GM23248 (cell line): ENCODE measurements at regions not wholly inside any gene's neighbourhood (a gene's known extent, or its start where the extent isn't known, plus 50 kb on each side); places are given as distances from the start of the nearest gene placed in this dataset.

Experiments
- DNase-seq: peaks from one replicate; pipeline ENCODE4 v3.0.0-alpha.2; 2015
- H2AFZ ChIP-seq: fragments of 200-600 bp; sonication (generic); 2 replicates; pipeline ENCODE4 v1.6.1; 2016; ENCODE audit warnings: antibody characterized with exemption
- H3F3A ChIP-seq: fragments of 200-600 bp; sonication (generic); 2 replicates; pipeline ENCODE4 v1.6.1; 2016; ENCODE audit warnings: mild to moderate bottlenecking, antibody characterized with exemption, mixed run types; ENCODE audit not compliant: insufficient read depth
- H3K27ac ChIP-seq: fragments of 200-600 bp; sonication (generic); 2 replicates; pipeline ENCODE4 v1.5.1; 2016; ENCODE audit warnings: mild to moderate bottlenecking
- H3K27me3 ChIP-seq: fragments of 200-600 bp; sonication (generic); replicated peaks from 2 replicates; pipeline ENCODE4 v1.6.1; 2016; ENCODE audit warnings: mild to moderate bottlenecking; ENCODE audit not compliant: insufficient read depth
- H3K36me3 ChIP-seq: fragments of 200-600 bp; sonication (generic); 2 replicates; pipeline ENCODE4 v1.6.1; 2016; ENCODE audit warnings: low read depth, mild to moderate bottlenecking
- H3K4me1 ChIP-seq: fragments of 200-600 bp; sonication (generic); 2 replicates; pipeline ENCODE4 v1.6.1; 2016; ENCODE audit warnings: mild to moderate bottlenecking; ENCODE audit not compliant: insufficient read depth
- H3K4me2 ChIP-seq: fragments of 200-600 bp; sonication (generic); one replicate; pipeline ENCODE4 v1.6.1; 2016; ENCODE audit warnings: mild to moderate bottlenecking; ENCODE audit not compliant: unreplicated experiment
- H3K4me3 ChIP-seq: fragments of 200-600 bp; sonication (generic); 2 replicates; pipeline ENCODE4 v1.5.1; 2016; ENCODE audit warnings: mild to moderate bottlenecking
- H3K79me2 ChIP-seq: fragments of 200-600 bp; sonication (generic); 2 replicates; pipeline ENCODE4 v1.6.1; 2016; ENCODE audit warnings: mild to moderate bottlenecking; ENCODE audit not compliant: insufficient read depth
- H3K9ac ChIP-seq: fragments of 200-600 bp; sonication (generic); 2 replicates; pipeline ENCODE4 v1.6.1; 2016; ENCODE audit warnings: mild to moderate bottlenecking
- H3K9me2 ChIP-seq: fragments of 200-600 bp; sonication (generic); 2 replicates; pipeline ENCODE4 v1.6.1; 2016; ENCODE audit warnings: mixed run types, mild to moderate bottlenecking, moderate library complexity; ENCODE audit not compliant: insufficient read depth
- H3K9me3 ChIP-seq: fragments of 200-600 bp; sonication (generic); one replicate; pipeline ENCODE4 v1.6.1; 2017; ENCODE audit warnings: low read depth
- H4K20me1 ChIP-seq: fragments of 200-600 bp; sonication (generic); 2 replicates; pipeline ENCODE4 v1.6.0; 2016; ENCODE audit not compliant: insufficient read depth
- EZH2 ChIP-seq: fragments of 200-600 bp; sonication (generic); IDR thresholded peaks from 2 replicates; pipeline ENCODE4 v1.6.1; 2018; ENCODE audit warnings: antibody characterized with exemption, mild to moderate bottlenecking; ENCODE audit not compliant: insufficient read depth, poor library complexity, severe bottlenecking
- EZH2phosphoT487 ChIP-seq: fragments of 200-600 bp; sonication (generic); IDR thresholded peaks from 2 replicates; pipeline ENCODE4 v1.6.1; 2018; ENCODE audit warnings: antibody characterized with exemption, moderate library complexity, mild to moderate bottlenecking, low read depth; ENCODE audit not compliant: insufficient read depth
- WGBS, 2 experiments: methylation state at CpG; one replicate each; pipeline ENCODE4 v1.1.6; 2015 to 2017; ENCODE audit warnings: low lambda C conversion rate in 2 of 2, low coverage in 1 of 2; ENCODE audit errors: missing lambda C conversion rate in 2 of 2; 5-methylcytosine and 5-hydroxymethylcytosine counted together
- in situ Hi-C: fragments of 300-500 bp; cut with MboI; formaldehyde crosslinking; loops from 2 replicates; pipeline ENCODE4 v1.15.0; 2020

- Histone ChIP-seq H3K4me1 (no peaks in the 10 kb centered on the region), H3F3A (no peaks in the 10 kb centered on the region), H3K79me2 (no peaks in the 10 kb centered on the region), H3K4me2 (no peak overlapping the region), H3K36me3 (no peaks in the 10 kb centered on the region), H3K4me3 (no peak overlapping the region), H3K9me3 (no peaks in the 10 kb centered on the region), H3K27me3 (no peaks in the 10 kb centered on the region), H3K27ac (no peak overlapping the region), H4K20me1 (no peaks in the 10 kb centered on the region), H2AFZ (no peak overlapping the region), H3K9ac (no peak overlapping the region), H3K9me2 (no peaks in the 10 kb centered on the region)
- TF ChIP-seq EZH2phosphoT487: no peak
- TF ChIP-seq EZH2: no peak
- no peak for DNase-seq
- 79 to 80% methylated on average over 7 of the region's 7 CpGs for WGBS, 2 experiments
- in situ Hi-C loops: no loop called here
These were observed 201.5 kb downstream of the LMO4 start for GRCh38 chr1:87530042-87530807.

GRCh38 chr1:87535551-87535950 is 206.9 kb downstream of the LMO4 start:
- Histone ChIP-seq H3K79me2 (no peaks in the 10 kb centered on the region), H3K9ac (no peak overlapping the region), H3K4me2 (no peak overlapping the region), H3K36me3 (no peaks in the 10 kb centered on the region), H3K9me3 (no peaks in the 10 kb centered on the region), H4K20me1 (no peaks in the 10 kb centered on the region), H3K9me2 (no peaks in the 10 kb centered on the region), H3K27me3 (no peaks in the 10 kb centered on the region), H2AFZ (no peak overlapping the region), H3K4me1 (no peaks in the 10 kb centered on the region), H3K4me3 (no peak overlapping the region), H3K27ac (no peak overlapping the region), H3F3A (no peaks in the 10 kb centered on the region)
- no peak for DNase-seq
- WGBS, 2 experiments: 67 to 70% methylated on average over 1 of the region's 1 CpG
- in situ Hi-C loops: no loop called here
- no peak for TF ChIP-seq EZH2
- TF ChIP-seq EZH2phosphoT487: no peak

GRCh38 chr1:87539147-87539546 is 210.5 kb downstream of the LMO4 start:
- H3K9me2 ChIP-seq: no peaks in the 10 kb centered on the region
- H3K4me2 ChIP-seq: no peak overlapping the region
- H3K27me3 ChIP-seq: no peaks in the 10 kb centered on the region
- no peak overlapping the region for H2AFZ ChIP-seq
- no peak overlapping the region for H3K9ac ChIP-seq
- TF ChIP-seq EZH2phosphoT487: no peak
- no peak for TF ChIP-seq EZH2
- H3K4me3 ChIP-seq: no peak overlapping the region
- in situ Hi-C loops: no loop called here
- H3K79me2 ChIP-seq: no peaks in the 10 kb centered on the region
- H3K36me3 ChIP-seq: no peaks in the 10 kb centered on the region
- no peaks in the 10 kb centered on the region for H3K4me1 ChIP-seq
- DNase-seq: no peak
- 45% methylated on average over 1 of the region's 1 CpG for WGBS, 2 experiments
- peaks cover 6% of the 10 kb centered on the region for H3K9me3 ChIP-seq
- no peak overlapping the region for H3K27ac ChIP-seq
- H4K20me1 ChIP-seq: no peaks in the 10 kb centered on the region
- H3F3A ChIP-seq: no peaks in the 10 kb centered on the region

- no peaks in the 10 kb centered on the region for H4K20me1 ChIP-seq
- DNase-seq: no peak
- in situ Hi-C loops: no loop called here
- H3K36me3 ChIP-seq: no peaks in the 10 kb centered on the region
- peaks cover 6% of the 10 kb centered on the region for H3K9me3 ChIP-seq
- 72 to 77% methylated on average over 2 of the region's 2 CpGs for WGBS, 2 experiments
- no peak overlapping the region for H3K27ac ChIP-seq
- no peaks in the 10 kb centered on the region for H3K79me2 ChIP-seq
- H3K4me1 ChIP-seq: no peaks in the 10 kb centered on the region
- H2AFZ ChIP-seq: no peak overlapping the region
- no peaks in the 10 kb centered on the region for H3K9me2 ChIP-seq
- H3K4me3 ChIP-seq: no peak overlapping the region
- H3K27me3 ChIP-seq: no peaks in the 10 kb centered on the region
- H3F3A ChIP-seq: no peaks in the 10 kb centered on the region
- TF ChIP-seq EZH2 (no peak), EZH2phosphoT487 (no peak)
- no peak overlapping the region for H3K4me2 ChIP-seq
- no peak overlapping the region for H3K9ac ChIP-seq
These were observed 214.0 kb downstream of the LMO4 start for GRCh38 chr1:87542697-87543096.

GRCh38 chr1:87549738-87550137 is 221.1 kb downstream of the LMO4 start:
- in situ Hi-C loops: no loop called here

More at GRCh38 chr1:87549738-87550137, 221.1 kb downstream of the LMO4 start:
- H3K36me3 ChIP-seq: no peaks in the 10 kb centered on the region
- H3F3A ChIP-seq: no peaks in the 10 kb centered on the region
- H3K4me1 ChIP-seq: no peaks in the 10 kb centered on the region
- H3K4me3 ChIP-seq: no peak overlapping the region
- no peak overlapping the region for H2AFZ ChIP-seq
- no peaks in the 10 kb centered on the region for H3K9me2 ChIP-seq
- H3K27me3 ChIP-seq: no peaks in the 10 kb centered on the region
- H3K27ac ChIP-seq: no peak overlapping the region
- no peak for DNase-seq
- H3K4me2 ChIP-seq: no peak overlapping the region
- TF ChIP-seq EZH2: no peak
- TF ChIP-seq EZH2phosphoT487: no peak
- 71 to 72% methylated on average over 1 of the region's 1 CpG for WGBS, 2 experiments
- no peaks in the 10 kb centered on the region for H3K79me2 ChIP-seq
- no peak overlapping the region for H3K9ac ChIP-seq
- H4K20me1 ChIP-seq: no peaks in the 10 kb centered on the region
- H3K9me3 ChIP-seq: no peaks in the 10 kb centered on the region
